DOHH2 (cell line): ENCODE measurements at regions not wholly inside any gene's neighbourhood (a gene's known extent, or its start where the extent isn't known, plus 50 kb on each side); places are given as distances from the start of the nearest gene placed in this dataset.
"Not testable (repeated sequence)": the region's sequence is repeated elsewhere in the genome, so short reads cannot be mapped to it uniquely, and the experiment has no call there.

Source experiments
- EZH2phosphoT487 ChIP-seq: fragments of 200-600 bp; sonication (generic); IDR thresholded peaks from 2 replicates; pipeline ENCODE4 v1.6.1; 2017; ENCODE audit warnings: borderline replicate concordance, mild to moderate bottlenecking, antibody characterized with exemption, low read length, moderate library complexity, mixed read lengths
- TF ChIP-seq, protein P1 (sequence below): fragments of 200-600 bp; sonication (generic); IDR thresholded peaks from one replicate; pipeline ENCODE4 v1.5.1; 2014; ENCODE audit warnings: antibody characterized with exemption, mild to moderate bottlenecking, low read depth, low read length; ENCODE audit not compliant: poor library complexity, severe bottlenecking

DNA sequence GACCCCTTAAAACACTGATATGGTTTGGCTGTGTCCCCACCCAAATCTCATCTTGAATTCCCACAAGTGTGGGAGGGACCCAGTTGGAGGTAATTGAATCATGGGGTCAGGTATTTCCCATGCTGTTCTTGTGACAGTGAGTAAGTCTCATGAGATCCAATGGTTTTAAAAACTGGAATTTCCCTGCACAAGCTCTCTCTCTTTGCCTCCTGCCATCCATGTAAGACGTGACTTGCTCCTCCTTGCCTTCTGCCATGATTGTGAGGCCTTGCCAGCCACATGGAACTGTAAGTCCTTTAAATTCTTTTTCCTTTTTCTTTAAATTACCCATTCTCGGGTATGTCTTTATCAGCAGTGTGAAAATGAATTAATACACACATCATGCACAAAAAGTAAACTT is 99.1 kb upstream of the PLEKHG1 start:
- TF ChIP-seq, protein P1, sequence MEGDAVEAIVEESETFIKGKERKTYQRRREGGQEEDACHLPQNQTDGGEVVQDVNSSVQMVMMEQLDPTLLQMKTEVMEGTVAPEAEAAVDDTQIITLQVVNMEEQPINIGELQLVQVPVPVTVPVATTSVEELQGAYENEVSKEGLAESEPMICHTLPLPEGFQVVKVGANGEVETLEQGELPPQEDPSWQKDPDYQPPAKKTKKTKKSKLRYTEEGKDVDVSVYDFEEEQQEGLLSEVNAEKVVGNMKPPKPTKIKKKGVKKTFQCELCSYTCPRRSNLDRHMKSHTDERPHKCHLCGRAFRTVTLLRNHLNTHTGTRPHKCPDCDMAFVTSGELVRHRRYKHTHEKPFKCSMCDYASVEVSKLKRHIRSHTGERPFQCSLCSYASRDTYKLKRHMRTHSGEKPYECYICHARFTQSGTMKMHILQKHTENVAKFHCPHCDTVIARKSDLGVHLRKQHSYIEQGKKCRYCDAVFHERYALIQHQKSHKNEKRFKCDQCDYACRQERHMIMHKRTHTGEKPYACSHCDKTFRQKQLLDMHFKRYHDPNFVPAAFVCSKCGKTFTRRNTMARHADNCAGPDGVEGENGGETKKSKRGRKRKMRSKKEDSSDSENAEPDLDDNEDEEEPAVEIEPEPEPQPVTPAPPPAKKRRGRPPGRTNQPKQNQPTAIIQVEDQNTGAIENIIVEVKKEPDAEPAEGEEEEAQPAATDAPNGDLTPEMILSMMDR: not testable (repeated sequence)
- TF ChIP-seq EZH2phosphoT487: not testable (repeated sequence)
